ENCODE measurements at regions not wholly inside any gene's neighbourhood (a gene's known extent, or its start where the extent isn't known, plus 50 kb on each side); places are given as distances from the start of the nearest gene placed in this dataset.

DNA sequence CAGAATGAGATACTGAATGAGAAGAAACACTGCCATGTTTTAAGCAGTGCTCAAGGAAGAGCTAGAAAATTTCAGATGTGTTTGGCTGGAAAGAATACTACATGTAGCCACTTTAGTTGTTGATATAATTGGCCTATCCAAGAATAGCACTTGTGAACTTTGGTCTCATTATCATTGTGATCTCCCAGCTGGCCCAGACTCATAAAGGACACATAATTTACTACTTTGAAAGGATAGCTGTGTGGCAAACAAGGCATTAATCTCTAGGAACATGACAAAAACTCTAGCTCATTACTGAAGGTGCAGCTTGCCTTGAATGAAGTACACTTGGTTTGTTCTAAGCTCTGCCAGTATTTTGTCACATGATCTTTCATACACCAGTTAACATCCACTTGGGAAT, 356.3 kb downstream of the CSNK1G3 start:
- no peak for DNase-seq (ENCODE audit: low read depth)
- H3K4me3 ChIP-seq (ENCODE audit: low read depth, low read length), result no peak overlapping the region
- TF ChIP-seq, protein P1, sequence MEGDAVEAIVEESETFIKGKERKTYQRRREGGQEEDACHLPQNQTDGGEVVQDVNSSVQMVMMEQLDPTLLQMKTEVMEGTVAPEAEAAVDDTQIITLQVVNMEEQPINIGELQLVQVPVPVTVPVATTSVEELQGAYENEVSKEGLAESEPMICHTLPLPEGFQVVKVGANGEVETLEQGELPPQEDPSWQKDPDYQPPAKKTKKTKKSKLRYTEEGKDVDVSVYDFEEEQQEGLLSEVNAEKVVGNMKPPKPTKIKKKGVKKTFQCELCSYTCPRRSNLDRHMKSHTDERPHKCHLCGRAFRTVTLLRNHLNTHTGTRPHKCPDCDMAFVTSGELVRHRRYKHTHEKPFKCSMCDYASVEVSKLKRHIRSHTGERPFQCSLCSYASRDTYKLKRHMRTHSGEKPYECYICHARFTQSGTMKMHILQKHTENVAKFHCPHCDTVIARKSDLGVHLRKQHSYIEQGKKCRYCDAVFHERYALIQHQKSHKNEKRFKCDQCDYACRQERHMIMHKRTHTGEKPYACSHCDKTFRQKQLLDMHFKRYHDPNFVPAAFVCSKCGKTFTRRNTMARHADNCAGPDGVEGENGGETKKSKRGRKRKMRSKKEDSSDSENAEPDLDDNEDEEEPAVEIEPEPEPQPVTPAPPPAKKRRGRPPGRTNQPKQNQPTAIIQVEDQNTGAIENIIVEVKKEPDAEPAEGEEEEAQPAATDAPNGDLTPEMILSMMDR (conservative IDR thresholded peaks at IDR 0.05; ENCODE audit: low read depth, low read length), result no peak

DNA sequence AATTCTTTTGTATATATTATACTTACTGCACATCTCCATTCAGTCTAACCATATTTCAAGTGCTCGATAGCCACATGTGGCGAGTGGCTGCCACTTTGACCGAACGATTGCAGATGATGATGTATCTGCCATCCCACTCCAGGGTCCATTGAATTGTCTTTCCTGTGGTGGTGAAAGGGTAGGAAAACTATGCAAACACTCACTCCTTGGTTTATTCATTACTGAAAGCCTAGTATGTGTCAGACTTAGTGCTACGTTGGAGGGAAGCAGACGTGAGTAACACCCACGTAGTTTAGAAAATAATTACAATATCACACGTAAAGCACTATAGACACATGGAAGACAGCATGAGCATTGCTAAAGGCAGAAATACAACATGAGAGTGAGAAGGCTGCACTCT, 353.7 kb downstream of the CSNK1G3 start:
- DNase-seq (ENCODE audit: low read depth), result no peak
- TF ChIP-seq, protein P1 (conservative IDR thresholded peaks at IDR 0.05; ENCODE audit: low read depth, low read length), result no peak
- no peak overlapping the region for H3K4me3 ChIP-seq (ENCODE audit: low read depth, low read length)

DNA sequence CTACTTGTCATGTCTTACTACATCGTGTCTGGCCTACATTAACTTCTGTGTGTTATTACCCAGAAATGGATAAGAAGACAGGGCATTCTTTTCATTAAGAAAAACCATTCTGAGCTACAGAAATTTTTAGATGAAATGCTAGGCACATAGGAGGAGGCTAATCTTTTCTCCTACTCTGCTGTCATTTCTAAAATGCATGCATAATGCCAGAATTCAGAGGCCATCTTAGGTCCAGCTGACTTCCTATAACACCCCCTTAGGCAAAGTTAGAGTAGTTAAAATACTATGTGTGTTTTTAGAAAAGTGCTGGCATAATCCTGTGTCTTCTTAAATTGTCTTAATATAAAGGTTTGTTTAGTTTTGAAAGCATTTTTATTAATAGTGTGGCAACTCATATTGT, 352.6 kb downstream of the CSNK1G3 start:
- TF ChIP-seq, protein P1 (conservative IDR thresholded peaks at IDR 0.05; ENCODE audit: low read depth, low read length), result no peak
- H3K4me3 ChIP-seq (ENCODE audit: low read depth, low read length), result no peak overlapping the region
- no peak for DNase-seq (ENCODE audit: low read depth)

DNA sequence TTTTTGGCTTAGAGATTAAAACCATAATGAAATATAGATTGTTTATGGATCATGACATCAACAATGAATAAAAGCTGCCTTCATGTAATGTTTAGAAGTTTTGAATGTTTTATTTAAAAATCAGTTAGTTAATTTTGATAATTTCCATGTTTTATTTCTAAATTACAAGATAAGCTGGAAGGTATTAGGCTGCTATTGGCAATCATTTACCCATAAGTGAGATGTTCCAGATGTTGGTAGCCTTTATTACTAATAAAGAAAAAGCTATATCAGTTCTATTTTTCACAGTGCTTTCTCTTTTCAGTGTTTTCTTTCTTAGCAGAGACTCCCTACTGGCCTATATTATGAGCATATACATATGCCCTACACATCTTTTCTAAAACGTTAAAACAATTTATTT, 347.0 kb downstream of the CSNK1G3 start:
- H3K4me3 ChIP-seq (ENCODE audit: low read depth, low read length), result no peak overlapping the region
- TF ChIP-seq, protein P1 (conservative IDR thresholded peaks at IDR 0.05; ENCODE audit: low read depth, low read length), result no peak
- DNase-seq (ENCODE audit: low read depth), result no peak

DNA sequence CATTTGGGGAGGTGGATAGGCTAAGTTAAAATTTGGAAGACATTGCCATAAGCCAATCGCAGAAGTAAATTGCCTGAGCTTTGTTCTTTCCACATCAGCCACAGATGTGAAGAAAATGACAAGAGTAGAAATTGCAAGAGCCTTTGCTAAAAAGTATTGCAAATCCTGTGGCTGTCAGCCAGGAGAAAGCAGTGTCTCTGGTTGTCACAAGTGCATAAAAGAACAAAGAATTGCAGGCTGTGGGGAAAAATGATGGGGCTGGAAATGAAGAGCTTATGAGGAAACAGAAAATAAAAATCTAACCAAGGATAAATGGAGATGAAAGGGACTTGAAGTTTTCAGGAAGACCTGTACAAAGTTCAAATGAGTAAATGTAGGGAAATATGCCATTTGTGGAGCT, 344.8 kb downstream of the CSNK1G3 start:
- DNase-seq (ENCODE audit: low read depth), result no peak
- TF ChIP-seq, protein P1 (conservative IDR thresholded peaks at IDR 0.05; ENCODE audit: low read depth, low read length), result no peak
- no peak overlapping the region for H3K4me3 ChIP-seq (ENCODE audit: low read depth, low read length)

DNA sequence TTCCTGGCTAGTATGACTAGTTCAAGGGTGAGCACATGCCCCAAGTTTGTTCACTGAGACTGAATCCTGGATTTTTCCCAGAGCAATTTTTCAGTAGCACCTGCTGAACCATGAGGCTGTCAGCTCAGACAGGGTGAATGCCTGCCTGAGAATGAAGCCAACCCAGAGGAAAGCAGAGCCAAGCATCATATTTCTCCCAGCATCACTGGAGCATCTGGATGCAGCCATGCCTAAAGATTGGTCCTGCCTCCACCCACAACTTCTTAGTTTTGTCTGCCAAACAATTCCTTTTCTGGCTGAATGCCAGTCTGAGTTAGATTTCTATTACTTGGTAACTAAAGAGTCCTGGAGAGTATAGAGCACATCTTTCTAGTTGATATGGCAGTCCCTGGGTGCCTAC, 343.6 kb downstream of the CSNK1G3 start:
- no peak for DNase-seq (ENCODE audit: low read depth)
- TF ChIP-seq, protein P1 (conservative IDR thresholded peaks at IDR 0.05; ENCODE audit: low read depth, low read length), result no peak
- H3K4me3 ChIP-seq (ENCODE audit: low read depth, low read length), result no peak overlapping the region

DNA sequence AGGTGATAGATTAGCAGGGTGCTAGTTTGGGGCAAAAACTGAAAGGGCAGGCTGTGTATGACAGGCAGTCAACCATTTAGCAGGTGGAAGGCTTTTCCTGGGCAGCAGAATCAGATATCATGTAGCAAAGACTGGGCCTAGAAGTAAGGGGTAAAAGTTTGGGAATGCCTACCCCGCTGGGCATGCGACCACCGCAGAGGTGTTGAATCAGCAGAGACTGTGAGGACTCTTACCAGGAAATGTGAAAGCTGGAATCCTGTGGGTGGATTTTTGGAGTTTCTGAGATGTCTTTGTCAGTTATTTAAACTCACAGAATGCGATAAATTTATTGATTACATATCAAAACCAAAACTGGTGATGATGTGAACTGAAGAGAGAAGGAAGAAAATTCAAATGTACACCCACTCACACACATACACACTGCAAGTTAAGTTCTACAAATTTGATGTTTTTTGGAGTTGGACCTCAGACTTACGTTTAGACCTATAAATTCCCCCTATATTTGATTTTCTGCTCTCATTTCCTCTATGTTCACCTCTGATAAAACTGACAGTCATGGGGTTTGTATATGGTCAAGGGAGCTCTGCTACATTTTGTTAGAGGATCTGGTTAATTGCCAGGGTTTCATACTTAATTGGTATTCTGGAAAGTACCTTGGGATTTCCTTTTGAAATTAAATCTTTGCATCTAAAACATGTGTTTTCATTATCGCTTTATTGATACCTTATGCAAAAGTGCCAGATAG, 333.6 kb downstream of the CSNK1G3 start:
- TF ChIP-seq, protein P1 (conservative IDR thresholded peaks at IDR 0.05; ENCODE audit: low read depth, low read length), result no peak
- no peak for DNase-seq (ENCODE audit: low read depth)

More for the DNA sequence above, 333.6 kb downstream of the CSNK1G3 start:
- H3K4me3 ChIP-seq (ENCODE audit: low read depth, low read length), result no peak overlapping the region

All from choroid plexus epithelial cell (primary cell).